Endothelial cell of umbilical vein (primary cell): ENCODE measurements at regions not wholly inside any gene's neighbourhood (a gene's known extent, or its start where the extent isn't known, plus 50 kb on each side); places are given as distances from the start of the nearest gene placed in this dataset.

Source experiments
- BruUV-seq: library from RNA; stranded (reverse); fragments of 400-500 nt; replicated peaks from 2 replicates; lab custom pipeline; 2021; lab: Mats Ljungman, UMichigan
- CTCF ChIA-PET: fragments of 300-600, 350-600 bp; sonication (Branson Sonifier 250); formaldehyde crosslinking; loops from one replicate; lab custom pipeline; 2021; ENCODE audit warnings: antibody characterized with exemption, inconsistent platforms; lab: Charles Lee
- POLR2A ChIA-PET: fragments of 300-600, 350-600 bp; sonication (Branson Sonifier 250); formaldehyde crosslinking; loops from one replicate; lab custom pipeline; 2021; ENCODE audit warnings: antibody characterized with exemption, inconsistent platforms; lab: Charles Lee
- DNase-seq: peaks from one replicate; pipeline ENCODE4 v3.0.0-alpha.2; 2011; ENCODE audit warnings: low read depth, low spot score
- FAIRE-seq: peaks from 2 replicates; lab custom pipeline; 2011; peaks lifted over from hg19 to GRCh38; lab: Jason Lieb, UNC
- H2AFZ ChIP-seq: 2 replicates; pipeline ENCODE4 v1.6.0; 2012; ENCODE audit warnings: low read depth, low read length, control low read depth, inconsistent platforms
- H3K27ac ChIP-seq: 2 replicates; pipeline ENCODE4 v1.5.1; 2011; ENCODE audit warnings: low read depth, mild to moderate bottlenecking, control low read depth, low read length, moderate library complexity; ENCODE audit not compliant: insufficient read depth
- H3K27me3 ChIP-seq, 2 experiments: 2 replicates each; pipeline versions ENCODE4 v1.6.0 to v1.6.1; 2011; ENCODE audit warnings: low read length in 2 of 2, mixed read lengths in 1 of 2; ENCODE audit not compliant: control insufficient read depth in 2 of 2, insufficient read depth in 2 of 2
- H3K36me3 ChIP-seq, 2 experiments: 2 replicates in 1 of 2; 3 replicates in 1 of 2; pipeline ENCODE4 v1.5.1; 2011; ENCODE audit warnings: low read length in 2 of 2, mild to moderate bottlenecking in 1 of 2, moderate library complexity in 1 of 2; ENCODE audit not compliant: control insufficient read depth in 2 of 2, insufficient read depth in 2 of 2; ENCODE audit errors: extremely low read depth in 1 of 2
- H3K4me1 ChIP-seq: 3 replicates; pipeline ENCODE4 v1.5.1; 2011; ENCODE audit warnings: mild to moderate bottlenecking, low read length; ENCODE audit not compliant: control insufficient read depth, insufficient read depth; ENCODE audit errors: extremely low read depth
- H3K4me2 ChIP-seq: 2 replicates; pipeline ENCODE4 v1.6.1; 2011; ENCODE audit warnings: low read length, control low read depth, mixed read lengths; ENCODE audit not compliant: insufficient read depth
- H3K4me3 ChIP-seq, 3 experiments: fragments of 200-600 bp in 1 of 3; sonication (generic), shearing (Covaris generic) in 1 of 3; replicated peaks in 1 of 3; 2 replicates each; pipeline ENCODE4 v1.5.1; 2011 to 2016; ENCODE audit warnings: control low read depth in 3 of 3, low read length in 3 of 3, mild to moderate bottlenecking in 2 of 3, inconsistent platforms in 1 of 3, low read depth in 1 of 3, moderate library complexity in 1 of 3; ENCODE audit not compliant: insufficient read depth in 1 of 3
- H3K79me2 ChIP-seq: 2 replicates; pipeline ENCODE4 v1.6.0; 2012; ENCODE audit warnings: low read length, inconsistent platforms; ENCODE audit not compliant: control insufficient read depth, insufficient read depth
- H3K9ac ChIP-seq: replicated peaks from 2 replicates; pipeline ENCODE3; 2011; ENCODE audit warnings: low read length, control low read depth; ENCODE audit not compliant: insufficient read depth; ENCODE audit errors: extremely low read depth
- H3K9me1 ChIP-seq: replicated peaks from 3 replicates; pipeline ENCODE4 v1.6.0; 2011; ENCODE audit warnings: mild to moderate bottlenecking, low read length; ENCODE audit not compliant: control insufficient read depth, insufficient read depth; ENCODE audit errors: extremely low read depth
- H3K9me3 ChIP-seq: replicated peaks from 2 replicates; pipeline ENCODE4 v1.5.1; 2012; ENCODE audit warnings: low read length, inconsistent platforms; ENCODE audit not compliant: control insufficient read depth, insufficient read depth
- H4K20me1 ChIP-seq: replicated peaks from 2 replicates; pipeline ENCODE3; 2011; ENCODE audit warnings: mild to moderate bottlenecking, low read length; ENCODE audit not compliant: control insufficient read depth, insufficient read depth; ENCODE audit errors: extremely low read depth
- CTCF ChIP-seq, 2 donors: IDR thresholded peaks; 1 replicate in 1 of 2; 2 replicates in 1 of 2; pipeline ENCODE4 v1.5.1; 2011; ENCODE audit warnings: low read length in 2 of 2, mild to moderate bottlenecking in 2 of 2, moderate library complexity in 2 of 2, control low read depth in 1 of 2, inconsistent platforms in 1 of 2, low read depth in 1 of 2; ENCODE audit not compliant: insufficient read depth in 1 of 2; ENCODE audit errors: extremely low read depth in 1 of 2
- EZH2 ChIP-seq: IDR thresholded peaks from 2 replicates; pipeline ENCODE4 v1.6.1; 2012; ENCODE audit warnings: borderline replicate concordance, low read depth, mild to moderate bottlenecking, moderate library complexity, low read length, inconsistent platforms; ENCODE audit not compliant: severe bottlenecking
- FOS ChIP-seq: IDR thresholded peaks from 2 replicates; pipeline ENCODE4 v1.6.1; 2011; ENCODE audit warnings: mild to moderate bottlenecking, low read length, moderate library complexity, borderline replicate concordance; ENCODE audit not compliant: insufficient read depth
- GATA2 ChIP-seq: IDR thresholded peaks from 2 replicates; pipeline ENCODE4 v1.7.0; 2011; ENCODE audit warnings: low read depth, mild to moderate bottlenecking, moderate library complexity, mixed read lengths, low read length; ENCODE audit not compliant: insufficient read length, insufficient read depth
- JUN ChIP-seq: IDR thresholded peaks from 2 replicates; pipeline ENCODE4 v1.6.1; 2011; ENCODE audit warnings: borderline replicate concordance, low read depth; ENCODE audit not compliant: insufficient read length, insufficient read depth
- MAX ChIP-seq: IDR thresholded peaks from 2 replicates; pipeline ENCODE4 v1.6.1; 2011; ENCODE audit not compliant: insufficient read depth, insufficient read length
- MYC ChIP-seq: IDR thresholded peaks from one replicate; pipeline ENCODE4 v1.6.1; 2011; ENCODE audit warnings: mild to moderate bottlenecking, low read depth, low read length
- POLR2A ChIP-seq: IDR thresholded peaks from 2 replicates; pipeline ENCODE4 v1.6.1; 2012; ENCODE audit warnings: low read depth, mild to moderate bottlenecking, control low read depth, low read length
- POLR2AphosphoS5 ChIP-seq: IDR thresholded peaks from 2 replicates; pipeline ENCODE4 v1.6.1; 2012; ENCODE audit warnings: low read depth, mild to moderate bottlenecking, control low read depth, low read length, moderate library complexity; ENCODE audit not compliant: insufficient read depth
- dilution Hi-C: fragments of 300-500 bp; cut with MboI; formaldehyde crosslinking; loops from one replicate; pipeline ENCODE4 v1.15.0; 2019; ENCODE audit warnings: low sequenced_read_pairs; ENCODE audit not compliant: extremely low pct_ligation_motif_present
- intact Hi-C: fragments of 100-400 bp; cut with micrococcal nuclease; formaldehyde crosslinking; loops from one replicate; pipeline ENCODE4 v1.10.0; 2022

- Histone ChIP-seq H3K4me1 (peaks cover 11% of the 10 kb centered on the region), H3K9ac (no peak overlapping the region), H3K9me1 (no peaks in the 10 kb centered on the region), H2AFZ (no peak overlapping the region), H3K27ac (no peak overlapping the region), H3K79me2 (no peaks in the 10 kb centered on the region), H3K9me3 (no peaks in the 10 kb centered on the region), H3K4me2 (no peak overlapping the region), H3K36me3 (no peaks in the 10 kb centered on the region), H3K4me3 (no peak overlapping the region), H4K20me1 (no peaks in the 10 kb centered on the region), H3K27me3 (no peaks in the 10 kb centered on the region)
- CTCF ChIA-PET: no interaction called here
- intact Hi-C loops (no loop called here), dilution Hi-C loops (no loop called here)
- TF ChIP-seq GATA2: no peak
- TF ChIP-seq MYC: no peak
- no peak for TF ChIP-seq CTCF (IDR thresholded peaks at IDR 0.05; ENCODE audit: extremely low read depth in 1 of 2, insufficient read depth in 1 of 2, low read depth in 1 of 2, low read length in 2 of 2)
- TF ChIP-seq EZH2: no peak
- no peak for TF ChIP-seq JUN
- DNase-seq: no peak
- POLR2A ChIA-PET: no interaction called here
- no peak for FAIRE-seq
- BruUV-seq: no TSS peak
These were observed 56.2 kb upstream of the POFUT2 start for GRCh38 chr21:45343891-45344290.

GRCh38 chr21:45344576-45344975 is 56.9 kb upstream of the POFUT2 start:
- dilution Hi-C loops: no loop called here
- H4K20me1 ChIP-seq: no peaks in the 10 kb centered on the region
- peaks cover 9% of the 10 kb centered on the region for H3K4me1 ChIP-seq
- no peaks in the 10 kb centered on the region for H3K9me3 ChIP-seq
- no peaks in the 10 kb centered on the region for H3K9me1 ChIP-seq
- TF ChIP-seq POLR2AphosphoS5 (no peak), GATA2 (no peak), JUN (no peak), MAX (no peak), EZH2 (no peak), FOS (no peak), CTCF (IDR thresholded peaks at IDR 0.05; ENCODE audit: extremely low read depth in 1 of 2, insufficient read depth in 1 of 2, low read depth in 1 of 2, low read length in 2 of 2) (no peak), MYC (no peak), POLR2A (no peak)
- H3K4me3 ChIP-seq: no peak overlapping the region
- H3K27me3 ChIP-seq: no peaks in the 10 kb centered on the region
- no peaks in the 10 kb centered on the region for H3K79me2 ChIP-seq
- POLR2A ChIA-PET: no interaction called here
- CTCF ChIA-PET: no interaction called here
- no peak overlapping the region for H3K4me2 ChIP-seq
- no peak overlapping the region for H2AFZ ChIP-seq
- DNase-seq (no peak), FAIRE-seq (no peak)
- intact Hi-C loops: no loop called here
- no TSS peak for BruUV-seq
- H3K27ac ChIP-seq: no peak overlapping the region
- no peak overlapping the region for H3K9ac ChIP-seq
- H3K36me3 ChIP-seq: no peaks in the 10 kb centered on the region
